T-helper 17 cell (primary cell): ENCODE measurements at regions not wholly inside any gene's neighbourhood (a gene's known extent, or its start where the extent isn't known, plus 50 kb on each side); places are given as distances from the start of the nearest gene placed in this dataset.
"Not testable (repeated sequence)": the region's sequence is repeated elsewhere in the genome, so short reads cannot be mapped to it uniquely, and the experiment has no call there.

Experiments used
- ATAC-seq: fragments of 150-1000 bp; cut with Tn5 transposase; 2 replicates; pipeline ENCODE4 v1.10.0; 2021; ENCODE audit warnings: mild to moderate bottlenecking, moderate library complexity
- DNase-seq, 3 donors: peaks; one replicate each; pipeline versions ENCODE4 v3.0.0 to v3.0.0-alpha.2; 2020 to 2021
- H3K9me3 ChIP-seq: one replicate; pipeline ENCODE4 v1.7.0; 2013; ENCODE audit warnings: low read length, mild to moderate bottlenecking; ENCODE audit not compliant: control insufficient read depth, poor library complexity, severe bottlenecking
- H3K27ac Mint-ChIP-seq: one replicate; pipeline ENCODE4 v1.8.0; 2022; ENCODE audit warnings: mild to moderate bottlenecking, moderate library complexity, mixed read lengths
- H3K27me3 Mint-ChIP-seq: one replicate; pipeline ENCODE4 v1.8.0; 2022; ENCODE audit warnings: mixed read lengths
- H3K36me3 Mint-ChIP-seq: one replicate; pipeline ENCODE4 v1.8.0; 2022; ENCODE audit warnings: low read depth, mixed read lengths
- H3K4me1 Mint-ChIP-seq: one replicate; pipeline ENCODE4 v1.8.0; 2022; ENCODE audit warnings: mild to moderate bottlenecking, mixed read lengths
- H3K4me3 Mint-ChIP-seq: one replicate; pipeline ENCODE4 v1.8.0; 2022; ENCODE audit warnings: mild to moderate bottlenecking, moderate library complexity, mixed read lengths

DNA sequence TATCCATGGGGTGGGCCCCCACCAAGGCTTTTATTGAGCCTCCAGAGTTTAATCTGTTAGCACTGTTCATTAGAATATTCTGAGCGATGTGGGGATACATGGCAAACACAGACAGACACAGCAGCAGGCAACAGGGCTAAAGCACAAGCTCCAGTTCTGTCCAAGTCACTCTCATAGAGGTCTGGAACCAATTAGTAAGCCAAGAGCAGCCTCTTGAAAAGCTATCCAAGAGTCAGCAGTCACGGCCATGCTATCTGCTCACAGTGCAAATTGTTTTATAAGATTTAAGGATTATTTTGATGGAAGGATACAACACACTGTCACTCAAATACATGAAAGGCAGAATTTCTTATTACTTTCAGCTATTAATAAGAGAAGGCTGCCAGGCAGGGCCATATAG lies 86.4 kb upstream of the DGKB start:
- ATAC-seq = no peak
- Mint-ChIP-seq H3K27me3 (no peaks in the 10 kb centered on the region), H3K4me3 (no peak overlapping the region), H3K4me1 (no peaks in the 10 kb centered on the region), H3K27ac (no peak overlapping the region), H3K36me3 (no peaks in the 10 kb centered on the region)
- DNase-seq = no peak
- no peaks in the 10 kb centered on the region for H3K9me3 ChIP-seq

DNA sequence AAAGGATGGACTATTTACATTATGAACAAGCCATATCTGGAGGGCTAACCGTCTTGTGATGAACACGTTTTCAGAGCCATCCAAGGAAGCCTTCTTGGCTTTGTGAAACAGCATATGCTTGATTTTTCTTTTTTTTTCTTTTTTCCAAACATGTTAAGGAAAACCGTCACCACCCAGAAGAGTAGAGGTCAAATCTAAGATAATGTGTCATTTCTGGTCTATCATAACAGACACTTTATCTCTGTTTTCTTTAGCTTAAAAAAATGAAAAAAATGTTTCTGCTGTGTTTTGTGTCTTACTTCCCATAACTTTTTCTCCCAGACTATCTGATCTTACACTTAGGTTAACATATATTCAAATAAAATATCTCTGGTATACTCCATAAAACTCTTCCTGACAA lies 76.1 kb upstream of the DGKB start:
- H3K4me3 Mint-ChIP-seq = no peak overlapping the region

DNA sequence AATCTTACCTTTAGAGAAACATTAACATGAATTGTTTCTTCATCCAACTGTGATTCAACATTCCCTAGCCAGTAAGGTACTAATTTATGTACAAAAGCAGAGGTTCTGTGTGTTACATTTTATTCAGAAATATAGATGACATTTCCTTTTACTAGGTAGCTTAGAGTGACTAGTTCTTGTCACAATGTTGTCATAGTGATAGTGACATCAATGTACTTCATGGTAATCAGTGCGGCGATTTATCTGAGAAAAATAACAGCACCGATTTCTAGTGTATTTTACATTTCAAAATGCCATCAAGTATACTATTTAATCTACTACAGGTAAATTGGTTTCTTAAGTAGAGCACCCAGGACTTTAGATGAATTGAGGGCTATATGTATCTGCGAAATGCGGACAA lies 72.1 kb upstream of the DGKB start:
- H3K9me3 ChIP-seq = no peaks in the 10 kb centered on the region
- Mint-ChIP-seq H3K4me3 (no peak overlapping the region), H3K27ac (no peak overlapping the region), H3K4me1 (no peaks in the 10 kb centered on the region), H3K36me3 (no peaks in the 10 kb centered on the region), H3K27me3 (no peaks in the 10 kb centered on the region)
- no peak for DNase-seq
- no peak for ATAC-seq

More for the DNA sequence above, 76.1 kb upstream of the DGKB start:
- H3K9me3 ChIP-seq = no peaks in the 10 kb centered on the region
- Mint-ChIP-seq H3K27me3 (no peaks in the 10 kb centered on the region), H3K36me3 (no peaks in the 10 kb centered on the region), H3K27ac (no peak overlapping the region), H3K4me1 (no peaks in the 10 kb centered on the region)
- ATAC-seq (no peak), DNase-seq (no peak)

- Mint-ChIP-seq H3K4me1 (no peaks in the 10 kb centered on the region), H3K4me3 (no peak overlapping the region), H3K27ac (no peak overlapping the region), H3K27me3 (no peaks in the 10 kb centered on the region), H3K36me3 (no peaks in the 10 kb centered on the region)
- ATAC-seq (no peak), DNase-seq (no peak)
- no peaks in the 10 kb centered on the region for H3K9me3 ChIP-seq
Measured at GRCh38 chr7:14973712-14974428, 71.3 kb upstream of the DGKB start.

GRCh38 chr7:14971678-14972077 lies 69.1 kb upstream of the DGKB start:
- not testable (repeated sequence) for ATAC-seq, H3K36me3 Mint-ChIP-seq, DNase-seq, H3K27me3 Mint-ChIP-seq, H3K4me3 Mint-ChIP-seq, H3K27ac Mint-ChIP-seq, H3K4me1 Mint-ChIP-seq, H3K9me3 ChIP-seq

DNA sequence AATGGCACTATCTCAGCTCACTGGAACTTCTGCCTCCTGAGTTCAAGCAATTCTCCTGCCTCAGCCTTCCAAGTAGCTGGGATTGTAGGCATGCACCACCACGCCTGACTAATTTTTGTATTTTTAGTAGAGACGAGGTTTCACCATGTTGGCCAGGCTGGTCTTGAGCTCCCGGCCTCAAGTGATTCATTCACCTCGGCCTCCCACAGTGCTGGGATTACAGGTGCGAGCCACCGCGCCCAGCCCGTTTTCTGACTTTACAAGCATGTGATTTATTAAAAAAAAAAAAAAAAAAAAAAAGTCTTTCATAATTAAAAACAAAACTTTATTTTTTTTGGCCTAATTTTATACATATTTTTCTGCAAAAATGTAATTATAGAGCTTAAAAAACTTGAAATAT lies 64.8 kb upstream of the DGKB start:
- H3K9me3 ChIP-seq, DNase-seq, H3K27ac Mint-ChIP-seq, ATAC-seq, H3K4me1 Mint-ChIP-seq, H3K27me3 Mint-ChIP-seq, H3K4me3 Mint-ChIP-seq, H3K36me3 Mint-ChIP-seq: not testable (repeated sequence)

GRCh38 chr7:14962778-14963177 lies 60.2 kb upstream of the DGKB start:
- Mint-ChIP-seq H3K36me3 (no peaks in the 10 kb centered on the region), H3K4me1 (peaks cover 2% of the 10 kb centered on the region), H3K4me3 (peak overlapping the region; percentile 58), H3K27ac (no peak overlapping the region), H3K27me3 (no peaks in the 10 kb centered on the region)
- DNase-seq = no peak
- no peak for ATAC-seq
- no peaks in the 10 kb centered on the region for H3K9me3 ChIP-seq

DNA sequence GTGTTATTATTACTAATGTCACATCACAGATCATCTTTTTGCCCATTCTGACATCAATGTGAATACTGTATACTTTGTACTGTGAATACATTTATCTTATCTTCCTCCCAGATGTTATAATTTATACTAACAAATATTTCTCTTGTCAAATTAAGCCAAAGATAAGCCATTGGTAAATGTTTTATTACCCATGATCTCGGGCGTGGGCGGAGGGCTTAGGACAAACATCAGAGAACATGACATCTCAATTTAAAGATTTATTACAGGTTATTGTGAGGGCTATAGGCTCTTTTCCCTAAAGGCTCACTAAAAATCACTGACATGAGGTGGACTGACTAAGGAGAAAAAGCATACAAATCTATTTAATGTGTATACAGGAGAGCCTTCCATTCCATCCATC lies 58.2 kb upstream of the DGKB start:
- no peaks in the 10 kb centered on the region for H3K9me3 ChIP-seq
- Mint-ChIP-seq H3K36me3 (no peaks in the 10 kb centered on the region), H3K27me3 (no peaks in the 10 kb centered on the region), H3K27ac (no peak overlapping the region), H3K4me1 (peaks cover 2% of the 10 kb centered on the region), H3K4me3 (no peak overlapping the region)
- DNase-seq = no peak
- no peak for ATAC-seq

DNA sequence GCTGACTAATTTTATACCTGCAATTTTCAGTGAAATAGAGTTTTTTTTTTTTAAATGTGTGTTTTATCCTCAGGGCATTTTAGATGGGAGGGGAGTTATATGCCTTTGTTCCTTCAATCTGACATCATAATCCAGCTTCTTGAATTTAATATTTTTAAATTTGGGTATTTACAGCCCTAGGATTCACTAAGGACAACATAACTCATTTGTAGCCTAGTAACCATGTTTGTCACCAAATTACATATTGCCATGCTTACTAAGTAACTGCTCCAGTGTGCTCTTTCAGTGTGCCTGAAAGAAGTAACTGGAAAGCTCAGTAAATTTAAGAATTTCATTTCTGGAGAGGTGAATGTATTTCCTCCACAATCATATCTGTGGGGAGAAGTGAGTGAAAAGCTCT lies 56.8 kb upstream of the DGKB start:
- Mint-ChIP-seq H3K27me3 (no peaks in the 10 kb centered on the region), H3K36me3 (no peaks in the 10 kb centered on the region), H3K4me1 (peaks cover 2% of the 10 kb centered on the region), H3K27ac (no peak overlapping the region), H3K4me3 (no peak overlapping the region)
- no peak for ATAC-seq
- H3K9me3 ChIP-seq = no peaks in the 10 kb centered on the region
- DNase-seq = no peak

GRCh38 chr7:14954035-14954434 lies 51.5 kb upstream of the DGKB start:
- Mint-ChIP-seq H3K4me3 (no peak overlapping the region), H3K36me3 (no peaks in the 10 kb centered on the region), H3K4me1 (no peaks in the 10 kb centered on the region), H3K27me3 (no peaks in the 10 kb centered on the region), H3K27ac (no peak overlapping the region)
- H3K9me3 ChIP-seq = no peaks in the 10 kb centered on the region
- ATAC-seq (no peak), DNase-seq (no peak)
